Astrocyte (in vitro differentiated cells and primary cell): ENCODE measurements at regions not wholly inside any gene's neighbourhood (a gene's known extent, or its start where the extent isn't known, plus 50 kb on each side); places are given as distances from the start of the nearest gene placed in this dataset.

Source experiments
- EZH2 ChIP-seq: IDR thresholded peaks from 2 replicates; pipeline ENCODE4 v1.6.1; 2012; ENCODE audit warnings: mild to moderate bottlenecking, low read length, inconsistent platforms; ENCODE audit not compliant: insufficient read depth
- TF ChIP-seq, protein P1 (sequence below): IDR thresholded peaks from 2 replicates; pipeline ENCODE4 v1.5.1; 2011; ENCODE audit warnings: low read depth, mild to moderate bottlenecking, inconsistent platforms, low read length, moderate library complexity; ENCODE audit not compliant: insufficient read depth

DNA sequence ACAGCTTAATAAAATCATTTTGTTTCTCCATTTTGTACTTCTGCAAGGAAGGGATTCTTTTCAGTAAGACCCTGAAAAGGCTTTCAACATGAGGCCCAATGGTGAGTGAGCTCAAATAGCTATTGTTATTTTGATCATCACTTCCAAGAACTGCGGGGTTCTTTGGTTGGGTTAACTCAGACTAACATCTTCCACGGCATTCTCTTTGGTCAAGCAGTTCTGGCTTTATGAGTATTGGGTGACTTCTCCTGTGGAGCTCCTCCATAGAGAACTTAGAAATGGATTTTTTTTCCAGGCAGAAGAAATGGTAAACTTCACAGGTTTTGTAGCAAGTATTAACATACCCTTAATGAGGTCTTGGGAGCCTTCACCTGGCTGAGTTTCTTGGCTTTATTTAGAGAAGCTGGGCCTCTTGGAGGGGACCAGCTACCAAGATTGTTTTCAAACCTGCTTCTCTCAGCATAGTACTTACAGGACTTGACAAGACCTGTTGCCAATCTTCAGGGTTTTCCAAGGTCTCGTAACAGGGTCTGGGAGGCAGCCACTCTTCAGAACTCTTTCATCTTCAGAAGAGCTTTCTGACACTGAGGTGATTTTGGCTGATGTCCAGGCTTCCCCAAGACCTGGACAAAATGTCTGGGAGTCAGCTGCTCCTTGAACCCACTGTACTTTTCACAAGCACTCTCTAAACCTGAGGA is 353.2 kb upstream of the ETAA1 start:
- TF ChIP-seq, protein P1, sequence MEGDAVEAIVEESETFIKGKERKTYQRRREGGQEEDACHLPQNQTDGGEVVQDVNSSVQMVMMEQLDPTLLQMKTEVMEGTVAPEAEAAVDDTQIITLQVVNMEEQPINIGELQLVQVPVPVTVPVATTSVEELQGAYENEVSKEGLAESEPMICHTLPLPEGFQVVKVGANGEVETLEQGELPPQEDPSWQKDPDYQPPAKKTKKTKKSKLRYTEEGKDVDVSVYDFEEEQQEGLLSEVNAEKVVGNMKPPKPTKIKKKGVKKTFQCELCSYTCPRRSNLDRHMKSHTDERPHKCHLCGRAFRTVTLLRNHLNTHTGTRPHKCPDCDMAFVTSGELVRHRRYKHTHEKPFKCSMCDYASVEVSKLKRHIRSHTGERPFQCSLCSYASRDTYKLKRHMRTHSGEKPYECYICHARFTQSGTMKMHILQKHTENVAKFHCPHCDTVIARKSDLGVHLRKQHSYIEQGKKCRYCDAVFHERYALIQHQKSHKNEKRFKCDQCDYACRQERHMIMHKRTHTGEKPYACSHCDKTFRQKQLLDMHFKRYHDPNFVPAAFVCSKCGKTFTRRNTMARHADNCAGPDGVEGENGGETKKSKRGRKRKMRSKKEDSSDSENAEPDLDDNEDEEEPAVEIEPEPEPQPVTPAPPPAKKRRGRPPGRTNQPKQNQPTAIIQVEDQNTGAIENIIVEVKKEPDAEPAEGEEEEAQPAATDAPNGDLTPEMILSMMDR: no peak
- no peak for TF ChIP-seq EZH2
